ENCODE measurements at regions not wholly inside any gene's neighbourhood (a gene's known extent, or its start where the extent isn't known, plus 50 kb on each side); places are given as distances from the start of the nearest gene placed in this dataset.

GRCh38 chr10:130930821-130931220 is 380.7 kb downstream of the TCERG1L start:
- no peak for DNase-seq
- Mint-ChIP-seq H3K27me3 (no peaks in the 10 kb centered on the region), H3K4me1 (ENCODE audit: low read depth) (no peaks in the 10 kb centered on the region), H3K9me3 (no peaks in the 10 kb centered on the region), H3K4me3 (no peak overlapping the region), H3K27ac (no peak overlapping the region), H3K36me3 (ENCODE audit: low read depth) (no peaks in the 10 kb centered on the region)
- ChIA-PET CTCF (no interaction called here), POLR2A (no interaction called here)
- ATAC-seq: no peak
- TF ChIP-seq CTCF (IDR thresholded peaks at IDR 0.05): no peak
- intact Hi-C loops (cut with micrococcal nuclease): no loop called here

GRCh38 chr10:130931256-130931655 is 380.3 kb downstream of the TCERG1L start:
- TF ChIP-seq CTCF (IDR thresholded peaks at IDR 0.05): no peak
- ChIA-PET CTCF (no interaction called here), POLR2A (no interaction called here)
- Mint-ChIP-seq H3K9me3 (no peaks in the 10 kb centered on the region), H3K4me1 (ENCODE audit: low read depth) (no peaks in the 10 kb centered on the region), H3K27ac (no peak overlapping the region), H3K36me3 (ENCODE audit: low read depth) (no peaks in the 10 kb centered on the region), H3K4me3 (no peak overlapping the region), H3K27me3 (no peaks in the 10 kb centered on the region)
- no peak for ATAC-seq
- intact Hi-C loops (cut with micrococcal nuclease): no loop called here
- no peak for DNase-seq

- no peak overlapping the region for H3K4me3 Mint-ChIP-seq
- ChIA-PET POLR2A (no interaction called here), CTCF (no interaction called here)
- no peaks in the 10 kb centered on the region for H3K27me3 Mint-ChIP-seq
- no peak overlapping the region for H3K27ac Mint-ChIP-seq
- intact Hi-C loops (cut with micrococcal nuclease): no loop called here
- DNase-seq: no peak
- H3K9me3 Mint-ChIP-seq: no peaks in the 10 kb centered on the region
- no peaks in the 10 kb centered on the region for H3K4me1 Mint-ChIP-seq (ENCODE audit: low read depth)
- no peak for TF ChIP-seq CTCF (IDR thresholded peaks at IDR 0.05)
- no peaks in the 10 kb centered on the region for H3K36me3 Mint-ChIP-seq (ENCODE audit: low read depth)
- no peak for ATAC-seq
Measured at GRCh38 chr10:130932326-130933007, 379.1 kb downstream of the TCERG1L start.

GRCh38 chr10:130933008-130933390 is 378.5 kb downstream of the TCERG1L start:
- Mint-ChIP-seq H3K9me3 (no peaks in the 10 kb centered on the region), H3K36me3 (ENCODE audit: low read depth) (no peaks in the 10 kb centered on the region), H3K27me3 (no peaks in the 10 kb centered on the region), H3K4me3 (no peak overlapping the region), H3K27ac (no peak overlapping the region), H3K4me1 (ENCODE audit: low read depth) (no peaks in the 10 kb centered on the region)
- DNase-seq: no peak
- ChIA-PET POLR2A (no interaction called here), CTCF (no interaction called here)
- TF ChIP-seq CTCF (IDR thresholded peaks at IDR 0.05): no peak
- intact Hi-C loops (cut with micrococcal nuclease): no loop called here
- no peak for ATAC-seq

- Mint-ChIP-seq H3K27ac (no peak overlapping the region), H3K4me3 (no peak overlapping the region), H3K27me3 (no peaks in the 10 kb centered on the region), H3K9me3 (no peaks in the 10 kb centered on the region), H3K36me3 (ENCODE audit: low read depth) (no peaks in the 10 kb centered on the region), H3K4me1 (ENCODE audit: low read depth) (no peaks in the 10 kb centered on the region)
- ChIA-PET POLR2A (no interaction called here), CTCF (no interaction called here)
- TF ChIP-seq CTCF (IDR thresholded peaks at IDR 0.05): no peak
- ATAC-seq (no peak), DNase-seq (no peak)
- intact Hi-C loops (cut with micrococcal nuclease): no loop called here
Measured at GRCh38 chr10:130934293-130935127, 377.0 kb downstream of the TCERG1L start.

All from activated CD8-positive, alpha-beta T cell treated with anti-CD3 and anti-CD28 coated beads for 36 hours (primary cell).